Vagina (tissue), 2 donors: ENCODE measurements at regions not wholly inside any gene's neighbourhood (a gene's known extent, or its start where the extent isn't known, plus 50 kb on each side); places are given as distances from the start of the nearest gene placed in this dataset.
"Not testable (repeated sequence)": the region's sequence is repeated elsewhere in the genome, so short reads cannot be mapped to it uniquely, and the experiment has no call there.

Experiments
- DNase-seq, 2 donors: peaks; one replicate each; pipeline ENCODE4 v3.0.0-alpha.2; 2017; ENCODE audit errors: extremely low spot score in 2 of 2
- H3K27ac ChIP-seq: fragments of 200-600 bp; sonication (generic); one replicate; pipeline ENCODE4 v1.5.1; 2019
- H3K27me3 ChIP-seq: fragments of 200-600 bp; sonication (generic); one replicate; pipeline ENCODE4 v1.5.1; 2019
- H3K36me3 ChIP-seq, 2 donors: fragments of 200-600 bp; sonication (generic); one replicate each; pipeline ENCODE4 v1.5.1; 2017 to 2019
- H3K4me1 ChIP-seq: fragments of 200-600 bp; sonication (generic); one replicate; pipeline ENCODE4 v1.5.1; 2019
- H3K4me3 ChIP-seq, 2 donors: fragments of 200-600 bp; sonication (generic); 1 replicate in 1 of 2; 2 replicates in 1 of 2; pipeline ENCODE4 v1.5.1; 2016 to 2019
- H3K9me3 ChIP-seq: fragments of 200-600 bp; sonication (generic); one replicate; pipeline ENCODE4 v1.5.1; 2019
- CTCF ChIP-seq, 3 experiments: fragments of 450-650 bp in 2 of 3; fragments of 200-600 bp in 1 of 3; sonication (generic) in 1 of 3; IDR thresholded peaks; one replicate each; pipeline ENCODE4 v1.5.1; 2017 to 2019; ENCODE audit warnings: antibody characterized with exemption in 3 of 3, mild to moderate bottlenecking in 2 of 3, moderate library complexity in 2 of 3
- POLR2A ChIP-seq, 2 donors: fragments of 450-650 bp; IDR thresholded peaks; one replicate each; pipeline ENCODE4 v1.6.1; 2017; ENCODE audit warnings: antibody characterized with exemption in 2 of 2, mild to moderate bottlenecking in 2 of 2, moderate library complexity in 2 of 2
- POLR2AphosphoS5 ChIP-seq, 2 donors: sonication (generic); formaldehyde crosslinking; IDR thresholded peaks; one replicate each; pipeline ENCODE4 v1.9.0; 2017; ENCODE audit warnings: antibody characterized with exemption in 2 of 2, mild to moderate bottlenecking in 2 of 2, low read depth in 1 of 2; ENCODE audit not compliant: insufficient read depth in 1 of 2
- intact Hi-C: fragments of 100-400 bp; cut with DNase I; formaldehyde crosslinking; loops from one replicate; pipeline ENCODE4 v1.15.1; 2023

- Histone ChIP-seq H3K27me3 (no peaks in the 10 kb centered on the region), H3K27ac (no peak overlapping the region), H3K4me3 (no peak overlapping the region), H3K9me3 (no peaks in the 10 kb centered on the region), H3K4me1 (no peaks in the 10 kb centered on the region), H3K36me3 (no peaks in the 10 kb centered on the region)
- no peak for DNase-seq
- intact Hi-C loops: no loop called here
- no peak for TF ChIP-seq POLR2AphosphoS5 (IDR thresholded peaks at IDR 0.05; ENCODE audit: insufficient read depth in 1 of 2, low read depth in 1 of 2)
- TF ChIP-seq CTCF (IDR thresholded peaks at IDR 0.05): no peak
- TF ChIP-seq POLR2A (IDR thresholded peaks at IDR 0.05): no peak
These were observed 627.6 kb downstream of the HTR1B start for GRCh38 chr6:76835695-76836094.

GRCh38 chr6:76835293-76835692 lies 628.0 kb downstream of the HTR1B start:
- no peak for DNase-seq
- H3K4me1 ChIP-seq: no peaks in the 10 kb centered on the region
- intact Hi-C loops: no loop called here

GRCh38 chr6:76834399-76834798 lies 628.9 kb downstream of the HTR1B start:
- no peak for DNase-seq
- H3K4me3 ChIP-seq: no peak overlapping the region
- intact Hi-C loops: no loop called here
- H3K27me3 ChIP-seq: no peaks in the 10 kb centered on the region
- no peak overlapping the region for H3K27ac ChIP-seq
- TF ChIP-seq CTCF (IDR thresholded peaks at IDR 0.05) (no peak), POLR2AphosphoS5 (IDR thresholded peaks at IDR 0.05; ENCODE audit: insufficient read depth in 1 of 2, low read depth in 1 of 2) (no peak), POLR2A (IDR thresholded peaks at IDR 0.05) (no peak)
- H3K36me3 ChIP-seq: no peaks in the 10 kb centered on the region
- no peaks in the 10 kb centered on the region for H3K9me3 ChIP-seq
- H3K4me1 ChIP-seq: no peaks in the 10 kb centered on the region

More at GRCh38 chr6:76835293-76835692, 628.0 kb downstream of the HTR1B start:
- TF ChIP-seq POLR2A (IDR thresholded peaks at IDR 0.05): no peak
- TF ChIP-seq POLR2AphosphoS5 (IDR thresholded peaks at IDR 0.05; ENCODE audit: insufficient read depth in 1 of 2, low read depth in 1 of 2): no peak
- TF ChIP-seq CTCF (IDR thresholded peaks at IDR 0.05): no peak
- no peaks in the 10 kb centered on the region for H3K27me3 ChIP-seq
- no peaks in the 10 kb centered on the region for H3K36me3 ChIP-seq
- no peaks in the 10 kb centered on the region for H3K9me3 ChIP-seq
- no peak overlapping the region for H3K4me3 ChIP-seq
- no peak overlapping the region for H3K27ac ChIP-seq

- TF ChIP-seq POLR2AphosphoS5 (IDR thresholded peaks at IDR 0.05; ENCODE audit: insufficient read depth in 1 of 2, low read depth in 1 of 2): no peak
- no peak overlapping the region for H3K4me3 ChIP-seq
- H3K4me1 ChIP-seq: no peaks in the 10 kb centered on the region
- no peaks in the 10 kb centered on the region for H3K27me3 ChIP-seq
- DNase-seq: no peak
- H3K27ac ChIP-seq: no peak overlapping the region
- intact Hi-C loops: no loop called here
- no peaks in the 10 kb centered on the region for H3K36me3 ChIP-seq
- H3K9me3 ChIP-seq: no peaks in the 10 kb centered on the region
These were observed 632.0 kb downstream of the HTR1B start for GRCh38 chr6:76831299-76831698.

- intact Hi-C loops, H3K9me3 ChIP-seq, H3K36me3 ChIP-seq, H3K4me3 ChIP-seq, H3K27ac ChIP-seq, H3K4me1 ChIP-seq, H3K27me3 ChIP-seq, DNase-seq: not testable (repeated sequence)
These were observed 639.7 kb downstream of the HTR1B start for GRCh38 chr6:76823578-76823977.

GRCh38 chr6:76818451-76818850 lies 644.8 kb downstream of the HTR1B start:
- TF ChIP-seq POLR2AphosphoS5 (IDR thresholded peaks at IDR 0.05; ENCODE audit: insufficient read depth in 1 of 2, low read depth in 1 of 2) (no peak), POLR2A (IDR thresholded peaks at IDR 0.05) (no peak), CTCF (IDR thresholded peaks at IDR 0.05) (no peak)
- H3K27me3 ChIP-seq: no peaks in the 10 kb centered on the region
- H3K27ac ChIP-seq: no peak overlapping the region
- H3K36me3 ChIP-seq: no peaks in the 10 kb centered on the region
- DNase-seq: no peak
- no peaks in the 10 kb centered on the region for H3K4me1 ChIP-seq
- H3K4me3 ChIP-seq: no peak overlapping the region
- intact Hi-C loops: no loop called here
- H3K9me3 ChIP-seq: no peaks in the 10 kb centered on the region
